ENCODE measurements at regions not wholly inside any gene's neighbourhood (a gene's known extent, or its start where the extent isn't known, plus 50 kb on each side); places are given as distances from the start of the nearest gene placed in this dataset.

- no peak for TF ChIP-seq CTCF (conservative IDR thresholded peaks at IDR 0.05)
- no peak for TF ChIP-seq EZH2 (IDR thresholded peaks at IDR 0.05; ENCODE audit: low read depth)
These were observed 237.8 kb upstream of the RAB6C start for GRCh38 chr2:129741623-129742022.
